ENCODE measurements at regions not wholly inside any gene's neighbourhood (a gene's known extent, or its start where the extent isn't known, plus 50 kb on each side); places are given as distances from the start of the nearest gene placed in this dataset.

GRCh38 chr1:188363943-188364342 is 1535.2 kb downstream of the PLA2G4A start:
- DNase-seq, result no peak
- ATAC-seq, result no peak
- no peak overlapping the region for H3K4me3 Mint-ChIP-seq
- no peaks in the 10 kb centered on the region for H3K4me1 Mint-ChIP-seq
- no peaks in the 10 kb centered on the region for H3K9me3 ChIP-seq (ENCODE audit: control insufficient read depth, low read length, poor library complexity, severe bottlenecking)
- no peaks in the 10 kb centered on the region for H3K27me3 Mint-ChIP-seq
- H3K36me3 Mint-ChIP-seq (ENCODE audit: low read depth), result no peaks in the 10 kb centered on the region
- no peak overlapping the region for H3K27ac Mint-ChIP-seq

- no peaks in the 10 kb centered on the region for H3K9me3 ChIP-seq (ENCODE audit: control insufficient read depth, low read length, poor library complexity, severe bottlenecking)
- DNase-seq (no peak), ATAC-seq (no peak)
- Mint-ChIP-seq H3K4me3 (no peak overlapping the region), H3K4me1 (no peaks in the 10 kb centered on the region), H3K36me3 (ENCODE audit: low read depth) (no peaks in the 10 kb centered on the region), H3K27me3 (no peaks in the 10 kb centered on the region), H3K27ac (no peak overlapping the region)
These were observed 1536.2 kb downstream of the PLA2G4A start for GRCh38 chr1:188364927-188365449.

GRCh38 chr1:188365874-188366273 is 1537.1 kb downstream of the PLA2G4A start:
- H3K27me3 Mint-ChIP-seq, result no peaks in the 10 kb centered on the region
- H3K4me3 Mint-ChIP-seq, result no peak overlapping the region
- DNase-seq (no peak), ATAC-seq (no peak)
- no peaks in the 10 kb centered on the region for H3K9me3 ChIP-seq (ENCODE audit: control insufficient read depth, low read length, poor library complexity, severe bottlenecking)
- H3K27ac Mint-ChIP-seq, result no peak overlapping the region
- H3K4me1 Mint-ChIP-seq, result no peaks in the 10 kb centered on the region
- no peaks in the 10 kb centered on the region for H3K36me3 Mint-ChIP-seq (ENCODE audit: low read depth)

- Mint-ChIP-seq H3K36me3 (ENCODE audit: low read depth) (no peaks in the 10 kb centered on the region), H3K4me3 (no peak overlapping the region), H3K27ac (no peak overlapping the region), H3K27me3 (no peaks in the 10 kb centered on the region), H3K4me1 (no peaks in the 10 kb centered on the region)
- no peaks in the 10 kb centered on the region for H3K9me3 ChIP-seq (ENCODE audit: control insufficient read depth, low read length, poor library complexity, severe bottlenecking)
- ATAC-seq (no peak), DNase-seq (no peak)
These were observed 1538.9 kb downstream of the PLA2G4A start for GRCh38 chr1:188367661-188368060.

- Mint-ChIP-seq H3K27me3 (no peaks in the 10 kb centered on the region), H3K27ac (no peak overlapping the region), H3K4me3 (no peak overlapping the region), H3K4me1 (no peaks in the 10 kb centered on the region), H3K36me3 (ENCODE audit: low read depth) (no peaks in the 10 kb centered on the region)
- no peak for DNase-seq
- ATAC-seq, result no peak
- no peaks in the 10 kb centered on the region for H3K9me3 ChIP-seq (ENCODE audit: control insufficient read depth, low read length, poor library complexity, severe bottlenecking)
These were observed 1542.6 kb downstream of the PLA2G4A start for GRCh38 chr1:188371295-188371806.

GRCh38 chr1:188372821-188373220 is 1544.1 kb downstream of the PLA2G4A start:
- H3K27ac Mint-ChIP-seq, result no peak overlapping the region
- ATAC-seq (no peak), DNase-seq (no peak)
- H3K27me3 Mint-ChIP-seq, result no peaks in the 10 kb centered on the region
- no peaks in the 10 kb centered on the region for H3K9me3 ChIP-seq (ENCODE audit: control insufficient read depth, low read length, poor library complexity, severe bottlenecking)
- H3K4me3 Mint-ChIP-seq, result no peak overlapping the region
- H3K4me1 Mint-ChIP-seq, result no peaks in the 10 kb centered on the region
- H3K36me3 Mint-ChIP-seq (ENCODE audit: low read depth), result no peaks in the 10 kb centered on the region

GRCh38 chr1:188382851-188383250 is 1554.1 kb downstream of the PLA2G4A start:
- ATAC-seq, result no peak
- Mint-ChIP-seq H3K27ac (no peak overlapping the region), H3K4me1 (no peaks in the 10 kb centered on the region), H3K27me3 (no peaks in the 10 kb centered on the region), H3K36me3 (ENCODE audit: low read depth) (no peaks in the 10 kb centered on the region), H3K4me3 (no peak overlapping the region)
- H3K9me3 ChIP-seq (ENCODE audit: control insufficient read depth, low read length, poor library complexity, severe bottlenecking), result no peaks in the 10 kb centered on the region
- DNase-seq, result no peak

GRCh38 chr1:188386161-188386560 is 1557.4 kb downstream of the PLA2G4A start:
- ATAC-seq (no peak), DNase-seq (no peak)
- H3K9me3 ChIP-seq (ENCODE audit: control insufficient read depth, low read length, poor library complexity, severe bottlenecking), result no peaks in the 10 kb centered on the region
- no peaks in the 10 kb centered on the region for H3K27me3 Mint-ChIP-seq
- H3K4me3 Mint-ChIP-seq, result no peak overlapping the region
- H3K36me3 Mint-ChIP-seq (ENCODE audit: low read depth), result no peaks in the 10 kb centered on the region
- H3K4me1 Mint-ChIP-seq, result no peaks in the 10 kb centered on the region
- H3K27ac Mint-ChIP-seq, result no peak overlapping the region

GRCh38 chr1:188386666-188387065 is 1557.9 kb downstream of the PLA2G4A start:
- Mint-ChIP-seq H3K27me3 (no peaks in the 10 kb centered on the region), H3K36me3 (ENCODE audit: low read depth) (no peaks in the 10 kb centered on the region)
- no peak for ATAC-seq

GRCh38 chr1:188394677-188395076 is 1565.9 kb downstream of the PLA2G4A start:
- Mint-ChIP-seq H3K36me3 (ENCODE audit: low read depth) (no peaks in the 10 kb centered on the region), H3K4me1 (no peaks in the 10 kb centered on the region), H3K27me3 (no peaks in the 10 kb centered on the region), H3K27ac (no peak overlapping the region), H3K4me3 (no peak overlapping the region)
- no peaks in the 10 kb centered on the region for H3K9me3 ChIP-seq (ENCODE audit: control insufficient read depth, low read length, poor library complexity, severe bottlenecking)
- no peak for ATAC-seq
- no peak for DNase-seq

More at GRCh38 chr1:188386666-188387065, 1557.9 kb downstream of the PLA2G4A start:
- no peaks in the 10 kb centered on the region for H3K9me3 ChIP-seq (ENCODE audit: control insufficient read depth, low read length, poor library complexity, severe bottlenecking)
- H3K4me3 Mint-ChIP-seq, result no peak overlapping the region
- no peak overlapping the region for H3K27ac Mint-ChIP-seq
- H3K4me1 Mint-ChIP-seq, result no peaks in the 10 kb centered on the region
- no peak for DNase-seq

GRCh38 chr1:188397521-188397920 is 1568.8 kb downstream of the PLA2G4A start:
- no peaks in the 10 kb centered on the region for H3K27me3 Mint-ChIP-seq
- H3K4me1 Mint-ChIP-seq, result no peaks in the 10 kb centered on the region
- ATAC-seq, result no peak
- no peak overlapping the region for H3K4me3 Mint-ChIP-seq
- DNase-seq, result no peak
- no peaks in the 10 kb centered on the region for H3K36me3 Mint-ChIP-seq (ENCODE audit: low read depth)
- no peaks in the 10 kb centered on the region for H3K9me3 ChIP-seq (ENCODE audit: control insufficient read depth, low read length, poor library complexity, severe bottlenecking)
- no peak overlapping the region for H3K27ac Mint-ChIP-seq

- Mint-ChIP-seq H3K27ac (no peak overlapping the region), H3K27me3 (no peaks in the 10 kb centered on the region), H3K36me3 (ENCODE audit: low read depth) (no peaks in the 10 kb centered on the region), H3K4me1 (no peaks in the 10 kb centered on the region), H3K4me3 (no peak overlapping the region)
- no peak for ATAC-seq
- DNase-seq, result no peak
- no peaks in the 10 kb centered on the region for H3K9me3 ChIP-seq (ENCODE audit: control insufficient read depth, low read length, poor library complexity, severe bottlenecking)
These were observed 1574.2 kb downstream of the PLA2G4A start for GRCh38 chr1:188402986-188403385.

GRCh38 chr1:188406636-188407035 is 1577.9 kb downstream of the PLA2G4A start:
- no peak for ATAC-seq
- H3K27ac Mint-ChIP-seq, result no peak overlapping the region
- DNase-seq, result no peak
- H3K27me3 Mint-ChIP-seq, result no peaks in the 10 kb centered on the region
- no peak overlapping the region for H3K4me3 Mint-ChIP-seq
- no peaks in the 10 kb centered on the region for H3K4me1 Mint-ChIP-seq
- H3K36me3 Mint-ChIP-seq (ENCODE audit: low read depth), result no peaks in the 10 kb centered on the region
- no peaks in the 10 kb centered on the region for H3K9me3 ChIP-seq (ENCODE audit: control insufficient read depth, low read length, poor library complexity, severe bottlenecking)

GRCh38 chr1:188420177-188420576 is 1591.4 kb downstream of the PLA2G4A start:
- Mint-ChIP-seq H3K4me3 (no peak overlapping the region), H3K27ac (no peak overlapping the region), H3K27me3 (no peaks in the 10 kb centered on the region), H3K36me3 (ENCODE audit: low read depth) (no peaks in the 10 kb centered on the region), H3K4me1 (no peaks in the 10 kb centered on the region)
- no peak for ATAC-seq
- DNase-seq, result no peak
- no peaks in the 10 kb centered on the region for H3K9me3 ChIP-seq (ENCODE audit: control insufficient read depth, low read length, poor library complexity, severe bottlenecking)

All from T-helper 17 cell (primary cell).